AG04449 (cell line): ENCODE measurements at regions not wholly inside any gene's neighbourhood (a gene's known extent, or its start where the extent isn't known, plus 50 kb on each side); places are given as distances from the start of the nearest gene placed in this dataset.

ENCODE experiments used
- CTCF ChIA-PET: fragments of 350-600 bp; formaldehyde crosslinking; extraction: SDS; loops from one replicate; lab custom pipeline; 2021; ENCODE audit warnings: antibody characterized with exemption; lab: Yijun Ruan, JAX
- POLR2A ChIA-PET: fragments of 400-600, 350-600 bp; formaldehyde crosslinking; extraction: SDS; loops from one replicate; lab custom pipeline; 2020; ENCODE audit warnings: antibody characterized with exemption, inconsistent platforms; lab: Yijun Ruan, JAX
- DNase-seq: peaks from one replicate; pipeline ENCODE4 v3.0.0-alpha.2; 2010; ENCODE audit warnings: low read depth, low spot score
- H3K4me3 ChIP-seq: 2 replicates; pipeline ENCODE4 v1.5.1; 2011; ENCODE audit warnings: low read depth, mild to moderate bottlenecking, control low read depth, low read length
- TF ChIP-seq, protein P1 (sequence below): IDR thresholded peaks from one replicate; pipeline ENCODE4 v1.5.1; 2011; ENCODE audit warnings: mild to moderate bottlenecking, moderate library complexity, low read length, control low read depth, inconsistent platforms; ENCODE audit not compliant: insufficient read depth; ENCODE audit errors: missing control alignments

DNA sequence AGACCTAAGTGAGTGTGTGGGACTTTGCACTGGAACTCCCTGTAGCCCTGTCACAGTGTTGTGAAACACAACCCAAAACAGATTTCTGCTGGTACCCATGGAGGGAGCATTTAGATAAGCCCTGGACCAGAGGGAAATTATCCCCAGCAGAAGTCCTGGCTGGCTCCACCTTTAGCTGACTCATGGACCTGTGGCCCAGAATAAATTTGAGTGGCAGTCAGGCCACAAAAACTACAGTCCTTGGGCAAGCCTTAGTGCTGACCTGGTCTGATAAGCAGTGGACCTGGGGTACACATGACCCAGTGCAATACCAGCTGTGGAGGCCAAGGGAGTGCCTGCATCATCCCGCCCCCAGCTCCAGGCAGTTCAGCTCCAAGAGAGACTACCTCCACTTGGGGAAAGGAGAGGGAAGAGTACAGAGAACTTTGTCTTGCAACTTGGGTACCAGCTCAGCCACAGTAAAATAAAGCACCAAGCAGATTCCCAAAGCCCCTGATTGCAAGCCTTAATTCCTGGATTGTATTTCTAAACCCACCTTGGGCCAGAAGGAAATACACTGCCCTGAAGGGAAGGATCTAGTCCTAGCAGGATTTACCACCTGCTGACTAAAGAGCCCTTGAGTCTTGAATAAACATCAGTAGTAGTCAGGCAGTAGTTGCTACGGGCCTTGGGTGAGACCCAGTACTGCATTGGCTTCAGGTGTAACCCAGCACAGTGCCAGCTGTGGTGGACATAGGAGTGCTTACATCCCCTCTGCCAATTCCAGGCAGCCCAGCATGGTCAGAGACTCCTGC is 140.4 kb upstream of the COL21A1 start:
- no peak for DNase-seq
- H3K4me3 ChIP-seq, result no peak overlapping the region
- CTCF ChIA-PET, result no interaction called here
- TF ChIP-seq, protein P1, sequence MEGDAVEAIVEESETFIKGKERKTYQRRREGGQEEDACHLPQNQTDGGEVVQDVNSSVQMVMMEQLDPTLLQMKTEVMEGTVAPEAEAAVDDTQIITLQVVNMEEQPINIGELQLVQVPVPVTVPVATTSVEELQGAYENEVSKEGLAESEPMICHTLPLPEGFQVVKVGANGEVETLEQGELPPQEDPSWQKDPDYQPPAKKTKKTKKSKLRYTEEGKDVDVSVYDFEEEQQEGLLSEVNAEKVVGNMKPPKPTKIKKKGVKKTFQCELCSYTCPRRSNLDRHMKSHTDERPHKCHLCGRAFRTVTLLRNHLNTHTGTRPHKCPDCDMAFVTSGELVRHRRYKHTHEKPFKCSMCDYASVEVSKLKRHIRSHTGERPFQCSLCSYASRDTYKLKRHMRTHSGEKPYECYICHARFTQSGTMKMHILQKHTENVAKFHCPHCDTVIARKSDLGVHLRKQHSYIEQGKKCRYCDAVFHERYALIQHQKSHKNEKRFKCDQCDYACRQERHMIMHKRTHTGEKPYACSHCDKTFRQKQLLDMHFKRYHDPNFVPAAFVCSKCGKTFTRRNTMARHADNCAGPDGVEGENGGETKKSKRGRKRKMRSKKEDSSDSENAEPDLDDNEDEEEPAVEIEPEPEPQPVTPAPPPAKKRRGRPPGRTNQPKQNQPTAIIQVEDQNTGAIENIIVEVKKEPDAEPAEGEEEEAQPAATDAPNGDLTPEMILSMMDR, result no peak
- POLR2A ChIA-PET, result no interaction called here

DNA sequence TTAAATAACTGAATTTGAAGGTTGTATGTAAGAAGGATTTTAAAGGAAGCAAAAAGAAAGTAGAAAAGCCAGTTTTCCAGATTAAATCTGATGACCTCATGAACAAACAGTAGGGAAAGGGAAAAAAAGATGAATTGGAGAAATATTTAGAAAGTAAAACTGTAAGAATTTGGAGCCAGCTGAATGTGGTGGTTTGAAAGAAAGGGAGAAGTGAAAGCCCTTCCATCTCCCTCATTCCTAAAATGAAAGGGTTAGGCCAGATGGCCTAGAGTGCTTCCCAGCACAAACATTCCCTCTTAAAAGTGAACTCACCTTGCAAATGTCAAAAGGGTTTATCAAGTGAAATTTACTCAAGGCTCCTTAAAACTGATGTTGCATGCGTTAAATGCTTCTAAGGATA is 139.3 kb upstream of the COL21A1 start:
- ChIA-PET CTCF (no interaction called here), POLR2A (no interaction called here)
- DNase-seq, result no peak
- no peak overlapping the region for H3K4me3 ChIP-seq
- TF ChIP-seq, protein P1, result no peak

DNA sequence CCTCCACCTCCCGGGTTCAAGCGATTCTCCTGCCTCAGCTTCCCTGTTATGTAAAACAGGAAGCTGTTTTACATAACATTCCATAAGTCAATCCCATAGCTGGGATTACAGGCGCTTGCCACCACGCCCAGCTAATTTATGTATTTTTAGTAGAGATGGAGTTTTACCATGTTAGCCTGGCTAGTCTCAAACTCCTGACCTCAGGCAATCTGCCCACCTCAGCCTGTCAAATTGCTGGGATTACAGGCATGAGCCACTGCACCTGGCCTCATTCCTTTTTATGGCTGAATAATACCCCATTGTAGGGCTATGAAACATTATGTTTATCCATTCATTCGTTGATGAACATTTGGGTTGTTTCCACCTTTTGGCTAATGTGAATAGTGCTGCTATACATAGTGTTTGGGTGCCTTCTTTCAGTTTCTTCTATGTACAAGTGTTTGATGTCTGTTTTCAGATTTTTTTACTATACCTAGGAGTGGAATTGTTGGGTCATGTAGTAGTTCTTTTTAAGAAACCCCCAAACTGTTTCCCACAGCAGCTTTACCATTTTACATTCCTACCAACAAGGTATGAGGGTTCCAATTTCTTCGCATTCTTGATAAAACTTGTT is 138.7 kb upstream of the COL21A1 start:
- H3K4me3 ChIP-seq, result no peak overlapping the region
- TF ChIP-seq, protein P1, result no peak
- no peak for DNase-seq
- ChIA-PET POLR2A (no interaction called here), CTCF (no interaction called here)

DNA sequence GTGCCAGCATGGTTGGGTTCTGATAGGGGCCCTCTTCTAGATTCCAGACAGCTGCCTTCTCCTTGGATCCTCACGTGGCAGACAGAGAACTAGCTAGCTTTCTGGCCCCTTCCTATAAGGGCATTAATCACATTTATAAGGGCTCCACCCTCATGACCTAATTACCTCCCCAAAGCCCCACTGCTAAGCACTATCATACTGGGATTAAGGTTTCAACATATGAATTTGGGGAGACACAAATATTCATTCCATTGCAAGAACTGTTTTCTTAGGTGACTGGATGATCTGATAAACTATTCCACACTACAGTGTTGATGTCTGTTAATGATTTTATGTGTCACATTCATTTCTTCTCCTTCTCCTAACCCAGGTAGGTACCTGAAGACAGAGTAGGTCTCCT is 135.8 kb upstream of the COL21A1 start:
- H3K4me3 ChIP-seq, result no peak overlapping the region
- TF ChIP-seq, protein P1, result no peak
- DNase-seq, result no peak
- POLR2A ChIA-PET, result no interaction called here
- CTCF ChIA-PET, result no interaction called here

DNA sequence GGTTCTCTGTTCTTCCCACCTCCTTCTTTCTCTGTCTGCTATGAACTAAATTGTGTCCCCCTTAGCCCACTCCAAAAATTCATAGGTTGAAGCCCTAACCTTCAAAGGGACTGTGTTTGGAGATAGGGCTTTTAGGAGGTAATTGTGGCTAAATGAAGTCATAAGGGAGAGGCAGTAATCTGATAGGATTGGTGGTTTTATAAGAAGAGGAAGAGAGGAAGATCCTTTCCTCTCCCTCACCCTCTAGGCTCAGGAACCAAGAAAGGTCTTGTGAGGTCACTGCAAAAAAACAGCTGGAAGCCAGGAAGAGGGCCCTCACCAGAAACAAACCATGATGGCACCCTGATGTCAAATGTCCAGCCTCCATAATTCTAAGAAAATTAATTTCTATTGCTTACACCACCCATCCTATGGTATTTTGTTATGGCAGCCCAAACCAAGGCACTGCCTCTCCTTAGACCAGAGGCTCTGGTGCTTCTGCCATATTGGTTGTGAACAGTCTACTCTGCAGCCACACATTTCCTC is 135.1 kb upstream of the COL21A1 start:
- no peak overlapping the region for H3K4me3 ChIP-seq
- no peak for DNase-seq
- TF ChIP-seq, protein P1, result no peak
- ChIA-PET CTCF (no interaction called here), POLR2A (no interaction called here)

DNA sequence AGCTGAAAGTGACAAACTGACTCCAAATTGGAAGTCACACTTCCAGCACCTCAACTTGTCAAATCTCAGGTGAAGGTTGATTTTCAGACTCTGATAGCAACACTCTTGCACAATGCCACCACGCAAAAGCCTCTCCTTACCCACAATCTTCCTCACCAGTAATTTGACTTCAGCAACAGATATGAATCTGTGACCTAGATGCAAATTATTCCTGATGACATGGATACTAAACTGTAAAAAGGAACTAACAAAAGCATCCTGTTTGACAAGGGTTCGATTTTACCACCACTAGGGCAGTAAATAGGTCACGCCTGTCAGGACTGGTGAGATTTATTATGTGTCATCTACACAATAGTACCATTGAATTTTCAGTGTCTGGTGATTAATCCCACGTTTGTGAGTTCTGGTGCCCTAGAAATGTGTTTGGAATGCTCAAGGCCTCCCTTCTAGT is 134.4 kb upstream of the COL21A1 start:
- ChIA-PET CTCF (interaction anchor here (1.8 kb wide), 1 partner anchor 11 kb away, joined by 7 read pairs; no protein-coding TSS in a partner anchor), POLR2A (no interaction called here)
- TF ChIP-seq, protein P1, result no peak
- DNase-seq, result no peak
- no peak overlapping the region for H3K4me3 ChIP-seq
